GM23338 (cell line): ENCODE measurements at regions not wholly inside any gene's neighbourhood (a gene's known extent, or its start where the extent isn't known, plus 50 kb on each side); places are given as distances from the start of the nearest gene placed in this dataset.

Source experiments
- CREB1 ChIP-seq: fragments of 250-450 bp; sonication (Bioruptor Pico); IDR thresholded peaks from 2 replicates; pipeline ENCODE4 v1.5.0; 2020; ENCODE audit warnings: low read depth, mild to moderate bottlenecking, moderate library complexity
- EZH2 ChIP-seq: fragments of 200-600 bp; sonication (generic); IDR thresholded peaks from one replicate; pipeline ENCODE4 v1.8.0; 2017; ENCODE audit warnings: antibody characterized with exemption, mild to moderate bottlenecking, low read depth; ENCODE audit not compliant: unreplicated experiment
- EZH2phosphoT487 ChIP-seq: fragments of 200-600 bp; sonication (generic); IDR thresholded peaks from one replicate; pipeline ENCODE4 v1.8.1; 2018; ENCODE audit warnings: antibody characterized with exemption; ENCODE audit not compliant: unreplicated experiment
- POLR2AphosphoS5 ChIP-seq: IDR thresholded peaks from 2 replicates; pipeline ENCODE4 v1.6.1; 2016; ENCODE audit warnings: antibody characterized with exemption, low read depth
- TF ChIP-seq, protein P1 (sequence below), 2 experiments: fragments of 200-600 bp in 1 of 2; sonication (generic) in 1 of 2; conservative IDR thresholded peaks; 2 replicates each; pipeline versions ENCODE4 v1.5.1 to v1.6.1; 2016 to 2017; ENCODE audit warnings: antibody characterized with exemption in 2 of 2, low read depth in 2 of 2, mild to moderate bottlenecking in 2 of 2, moderate library complexity in 1 of 2
- TF ChIP-seq, protein P2 (sequence below): IDR thresholded peaks from one replicate; pipeline ENCODE4 v1.6.1; 2018; ENCODE audit warnings: antibody characterized with exemption; ENCODE audit not compliant: unreplicated experiment

DNA sequence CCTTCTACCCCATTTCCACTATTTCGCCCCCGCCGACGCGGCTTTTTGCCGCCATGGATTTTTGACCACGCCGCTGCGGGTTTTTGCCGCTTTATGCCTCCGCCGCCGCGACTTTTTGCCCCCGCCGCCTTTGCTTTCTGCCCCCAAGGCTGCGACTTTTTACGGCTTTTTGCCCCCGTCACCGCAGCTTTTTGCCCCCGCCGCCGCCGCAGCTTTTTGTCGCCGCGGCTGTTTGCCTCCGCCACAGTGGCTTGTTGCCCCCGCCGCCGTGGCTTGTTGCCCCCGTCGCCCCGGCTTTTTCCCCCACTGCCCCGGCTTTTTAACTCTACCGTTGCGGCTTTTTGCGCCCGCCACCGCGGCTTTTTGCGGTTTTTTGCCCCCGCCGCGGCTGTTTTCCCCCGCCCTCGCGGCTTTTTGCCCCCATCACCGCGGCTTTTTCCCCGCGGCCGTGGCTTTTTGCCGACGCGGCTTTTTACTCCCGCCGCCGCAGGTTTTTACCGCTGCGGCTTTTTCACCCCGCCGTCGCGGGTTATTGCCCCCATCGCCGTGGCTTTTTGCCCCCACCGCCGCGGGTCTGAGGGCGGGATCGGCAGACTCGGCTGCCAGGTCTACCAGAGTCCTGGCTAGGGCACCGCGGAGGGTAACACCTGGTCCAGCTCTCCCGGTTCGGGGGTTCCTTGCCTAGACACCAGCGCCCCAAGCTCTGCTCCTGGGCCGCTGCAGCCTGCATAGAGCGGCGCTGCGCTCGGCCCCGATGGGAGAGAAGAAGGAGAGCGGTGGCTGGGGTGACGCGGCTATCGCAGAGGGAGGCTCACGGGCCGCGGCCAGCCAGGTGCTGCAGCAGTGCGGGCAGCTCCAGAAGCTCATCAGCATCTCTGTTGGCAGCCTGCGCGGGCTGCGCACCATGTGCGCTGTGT lies 562.7 kb upstream of the WSB1 start:
- TF ChIP-seq, protein P1, sequence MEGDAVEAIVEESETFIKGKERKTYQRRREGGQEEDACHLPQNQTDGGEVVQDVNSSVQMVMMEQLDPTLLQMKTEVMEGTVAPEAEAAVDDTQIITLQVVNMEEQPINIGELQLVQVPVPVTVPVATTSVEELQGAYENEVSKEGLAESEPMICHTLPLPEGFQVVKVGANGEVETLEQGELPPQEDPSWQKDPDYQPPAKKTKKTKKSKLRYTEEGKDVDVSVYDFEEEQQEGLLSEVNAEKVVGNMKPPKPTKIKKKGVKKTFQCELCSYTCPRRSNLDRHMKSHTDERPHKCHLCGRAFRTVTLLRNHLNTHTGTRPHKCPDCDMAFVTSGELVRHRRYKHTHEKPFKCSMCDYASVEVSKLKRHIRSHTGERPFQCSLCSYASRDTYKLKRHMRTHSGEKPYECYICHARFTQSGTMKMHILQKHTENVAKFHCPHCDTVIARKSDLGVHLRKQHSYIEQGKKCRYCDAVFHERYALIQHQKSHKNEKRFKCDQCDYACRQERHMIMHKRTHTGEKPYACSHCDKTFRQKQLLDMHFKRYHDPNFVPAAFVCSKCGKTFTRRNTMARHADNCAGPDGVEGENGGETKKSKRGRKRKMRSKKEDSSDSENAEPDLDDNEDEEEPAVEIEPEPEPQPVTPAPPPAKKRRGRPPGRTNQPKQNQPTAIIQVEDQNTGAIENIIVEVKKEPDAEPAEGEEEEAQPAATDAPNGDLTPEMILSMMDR (conservative IDR thresholded peaks at IDR 0.05; ENCODE audit: low read depth in 2 of 2), result no peak
- no peak for TF ChIP-seq POLR2AphosphoS5
- no peak for TF ChIP-seq EZH2
- TF ChIP-seq EZH2phosphoT487, result no peak
- TF ChIP-seq CREB1 (CRISPR knock-in tag), result no peak
- TF ChIP-seq, protein P2, sequence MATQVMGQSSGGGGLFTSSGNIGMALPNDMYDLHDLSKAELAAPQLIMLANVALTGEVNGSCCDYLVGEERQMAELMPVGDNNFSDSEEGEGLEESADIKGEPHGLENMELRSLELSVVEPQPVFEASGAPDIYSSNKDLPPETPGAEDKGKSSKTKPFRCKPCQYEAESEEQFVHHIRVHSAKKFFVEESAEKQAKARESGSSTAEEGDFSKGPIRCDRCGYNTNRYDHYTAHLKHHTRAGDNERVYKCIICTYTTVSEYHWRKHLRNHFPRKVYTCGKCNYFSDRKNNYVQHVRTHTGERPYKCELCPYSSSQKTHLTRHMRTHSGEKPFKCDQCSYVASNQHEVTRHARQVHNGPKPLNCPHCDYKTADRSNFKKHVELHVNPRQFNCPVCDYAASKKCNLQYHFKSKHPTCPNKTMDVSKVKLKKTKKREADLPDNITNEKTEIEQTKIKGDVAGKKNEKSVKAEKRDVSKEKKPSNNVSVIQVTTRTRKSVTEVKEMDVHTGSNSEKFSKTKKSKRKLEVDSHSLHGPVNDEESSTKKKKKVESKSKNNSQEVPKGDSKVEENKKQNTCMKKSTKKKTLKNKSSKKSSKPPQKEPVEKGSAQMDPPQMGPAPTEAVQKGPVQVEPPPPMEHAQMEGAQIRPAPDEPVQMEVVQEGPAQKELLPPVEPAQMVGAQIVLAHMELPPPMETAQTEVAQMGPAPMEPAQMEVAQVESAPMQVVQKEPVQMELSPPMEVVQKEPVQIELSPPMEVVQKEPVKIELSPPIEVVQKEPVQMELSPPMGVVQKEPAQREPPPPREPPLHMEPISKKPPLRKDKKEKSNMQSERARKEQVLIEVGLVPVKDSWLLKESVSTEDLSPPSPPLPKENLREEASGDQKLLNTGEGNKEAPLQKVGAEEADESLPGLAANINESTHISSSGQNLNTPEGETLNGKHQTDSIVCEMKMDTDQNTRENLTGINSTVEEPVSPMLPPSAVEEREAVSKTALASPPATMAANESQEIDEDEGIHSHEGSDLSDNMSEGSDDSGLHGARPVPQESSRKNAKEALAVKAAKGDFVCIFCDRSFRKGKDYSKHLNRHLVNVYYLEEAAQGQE, result no peak
